ENCODE measurements at regions not wholly inside any gene's neighbourhood (a gene's known extent, or its start where the extent isn't known, plus 50 kb on each side); places are given as distances from the start of the nearest gene placed in this dataset.

DNA sequence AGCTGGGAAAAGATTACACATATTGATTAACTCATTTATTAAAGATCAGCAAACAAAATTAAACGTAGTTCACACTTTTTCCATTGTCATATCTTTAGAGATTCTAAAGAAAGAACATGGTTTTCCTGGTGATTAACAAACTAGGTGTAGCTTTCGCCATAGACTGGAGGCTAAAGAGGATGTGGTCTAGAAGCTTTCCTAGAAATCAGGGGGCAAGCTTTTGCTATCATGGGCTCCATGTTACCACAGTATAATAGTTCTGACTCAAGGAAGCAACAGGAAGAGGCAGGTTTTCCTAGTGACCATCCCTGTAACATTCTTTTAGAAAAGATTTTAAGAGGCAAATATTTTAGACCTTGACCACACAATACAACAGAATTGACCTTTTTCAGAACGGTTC is 232.7 kb downstream of the METTL4 start:
- DNase-seq, result no peak

DNA sequence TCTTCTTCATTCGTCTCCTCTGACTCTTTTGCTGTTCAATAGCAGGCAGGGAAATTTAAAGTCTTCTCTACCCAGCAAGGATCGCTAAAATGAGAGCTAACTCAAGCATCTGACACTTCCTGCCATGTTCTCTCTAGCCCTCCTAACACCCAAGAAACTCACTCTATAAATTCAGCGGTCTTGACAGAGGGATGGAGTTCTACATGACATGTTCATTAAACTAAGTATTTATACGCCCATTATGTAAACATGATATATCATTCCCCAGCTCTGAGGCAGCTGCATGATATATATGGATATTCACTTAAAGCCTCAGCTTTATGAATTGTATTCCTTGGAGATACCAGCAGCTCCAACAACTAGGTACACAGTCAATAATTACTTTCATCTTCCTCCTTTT is 231.0 kb downstream of the METTL4 start:
- DNase-seq, result no peak

DNA sequence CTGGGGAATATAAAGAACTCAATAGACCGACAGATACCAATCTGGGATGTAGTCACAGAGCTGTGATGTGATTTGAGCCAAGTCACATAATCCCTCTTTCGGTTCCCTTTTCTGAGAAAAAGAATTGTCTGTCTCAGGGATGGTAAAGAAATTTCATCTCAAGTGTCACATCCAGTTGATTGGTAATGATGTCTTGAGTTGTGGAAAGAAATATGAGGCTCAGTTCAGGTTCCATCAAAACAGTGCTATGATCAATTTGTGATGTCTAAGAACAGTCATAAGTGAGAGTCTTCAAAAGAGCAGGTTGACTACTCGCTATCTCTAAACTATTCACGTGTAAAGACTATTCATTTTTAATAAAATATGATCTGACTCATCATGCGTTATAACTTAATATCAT is 223.3 kb downstream of the METTL4 start:
- no peak for DNase-seq

DNA sequence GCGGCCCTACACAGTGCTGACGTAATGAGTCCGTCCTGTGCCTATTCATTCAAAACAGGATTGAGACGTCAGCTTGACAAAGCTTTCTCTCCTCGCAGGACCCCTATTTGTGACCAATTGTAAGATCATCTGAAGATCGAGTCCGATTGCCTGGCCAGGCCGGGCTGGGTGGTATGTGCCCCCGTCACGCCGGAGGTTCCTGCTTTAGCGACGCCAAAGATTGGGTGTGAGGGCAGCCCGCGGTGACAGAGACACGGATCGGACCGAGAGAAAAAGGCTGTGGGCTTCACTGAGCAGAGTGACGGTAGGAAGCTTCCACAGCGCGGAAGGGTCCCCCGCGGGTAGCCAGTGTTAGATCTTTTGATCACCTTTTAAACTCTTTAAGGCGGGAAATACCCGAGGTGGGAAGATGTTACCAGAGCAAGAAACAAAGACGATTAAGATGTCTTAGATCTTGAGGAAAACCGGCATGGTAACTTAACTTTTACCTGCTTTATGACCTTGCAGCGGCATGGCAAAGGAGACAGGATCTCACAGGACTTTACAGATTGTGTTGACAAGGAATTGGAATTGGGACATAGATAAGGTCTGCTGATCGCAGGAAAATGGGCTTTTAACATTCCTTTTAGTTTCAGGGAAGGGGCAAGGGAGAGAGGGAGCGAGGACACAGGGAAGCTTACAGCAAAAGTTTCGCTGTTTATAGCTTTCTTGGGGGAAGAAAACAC is 220.0 kb downstream of the METTL4 start:
- no peak for DNase-seq

DNA sequence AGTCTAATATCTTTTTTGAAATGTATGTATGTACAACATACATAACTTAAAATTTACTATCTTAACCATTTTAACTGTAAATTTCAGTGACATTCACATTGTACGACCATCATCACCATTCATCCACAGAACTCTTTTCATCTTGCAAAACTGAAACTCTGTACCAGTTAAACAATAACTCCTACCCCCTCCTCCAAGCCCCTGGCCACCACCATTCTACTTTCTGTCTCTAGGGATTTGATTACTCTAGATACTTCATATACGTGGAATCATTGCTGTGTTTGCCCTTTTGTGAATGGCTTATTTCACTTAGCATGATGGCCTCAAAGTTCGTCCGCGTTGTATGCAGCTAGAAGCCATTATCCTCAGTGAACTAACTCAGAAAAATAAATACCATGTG is 217.0 kb downstream of the METTL4 start:
- no peak for DNase-seq

DNA sequence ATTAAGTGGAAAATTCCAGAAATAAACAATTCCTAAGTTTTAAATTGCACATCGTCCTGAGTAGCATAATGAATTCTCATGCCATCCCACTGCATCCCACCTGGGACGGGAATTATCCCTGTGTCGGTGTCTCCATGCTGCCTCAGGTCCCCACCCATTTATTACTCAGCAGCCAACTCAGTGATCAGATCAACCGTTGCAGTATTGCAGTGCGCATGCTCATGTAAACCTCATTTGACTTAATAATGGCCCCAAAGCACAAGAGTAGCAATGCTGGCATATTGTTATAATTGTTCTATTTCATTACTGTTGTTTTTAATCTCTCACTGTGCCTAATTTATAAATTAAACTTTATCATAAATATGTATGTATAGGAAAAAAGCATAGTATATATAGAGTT is 214.4 kb downstream of the METTL4 start:
- DNase-seq, result no peak

DNA sequence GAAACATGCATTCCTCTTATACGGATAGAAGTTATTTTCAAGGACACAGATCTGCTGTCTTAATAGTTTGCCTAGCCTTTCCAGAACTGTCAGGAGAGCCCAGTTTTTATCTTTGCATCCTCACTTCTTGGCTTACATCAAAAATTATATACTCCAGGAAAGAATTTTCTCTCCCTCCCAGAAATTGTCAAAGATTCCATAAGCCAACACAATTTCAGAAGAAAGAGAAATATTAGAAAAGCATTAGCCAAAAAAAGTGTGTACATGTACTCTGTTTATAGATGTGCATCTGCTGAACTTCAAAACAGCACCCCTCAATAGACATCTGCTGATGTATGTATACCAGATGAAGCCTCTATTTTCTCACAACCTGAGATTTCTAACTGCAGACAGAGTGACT is 210.4 kb downstream of the METTL4 start:
- no peak for DNase-seq

DNA sequence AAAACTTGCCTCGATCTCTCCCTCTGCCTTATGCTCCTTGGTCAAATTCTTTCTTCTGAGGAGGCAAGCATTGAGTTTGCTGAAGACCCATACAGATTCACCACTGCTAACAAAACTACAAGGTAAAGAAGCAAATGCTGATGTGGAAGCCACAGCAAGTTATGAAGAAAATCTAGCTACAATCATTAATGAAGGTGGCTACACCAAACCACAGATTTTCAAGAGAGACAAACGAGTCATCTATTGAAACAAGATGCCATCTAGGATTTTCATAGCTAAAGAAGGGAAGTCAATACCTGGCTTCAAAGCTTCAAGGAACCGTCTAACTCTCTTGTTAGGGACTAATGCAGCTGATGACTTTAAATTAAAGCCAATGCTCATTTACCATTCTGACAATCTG is 203.2 kb downstream of the METTL4 start:
- DNase-seq, result no peak

DNA sequence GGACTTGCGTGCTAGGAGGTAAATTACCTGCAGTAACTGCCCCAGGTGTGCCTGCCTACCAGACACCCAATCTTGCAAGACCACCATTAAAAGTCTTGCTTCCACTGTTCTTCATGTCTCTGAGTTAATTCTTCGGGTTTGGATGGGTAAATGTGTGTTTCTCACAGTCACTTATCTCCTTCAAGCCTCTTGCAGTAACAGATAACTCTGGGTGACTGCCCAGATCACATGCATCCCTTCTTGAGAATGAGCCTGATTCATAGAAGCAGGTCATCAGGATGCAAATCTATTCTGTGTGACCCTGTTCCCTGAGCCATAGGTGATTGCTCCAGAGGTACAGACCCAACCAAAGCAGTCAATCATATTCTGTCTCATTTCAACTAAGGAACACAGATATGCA is 194.6 kb downstream of the METTL4 start:
- DNase-seq, result no peak

DNA sequence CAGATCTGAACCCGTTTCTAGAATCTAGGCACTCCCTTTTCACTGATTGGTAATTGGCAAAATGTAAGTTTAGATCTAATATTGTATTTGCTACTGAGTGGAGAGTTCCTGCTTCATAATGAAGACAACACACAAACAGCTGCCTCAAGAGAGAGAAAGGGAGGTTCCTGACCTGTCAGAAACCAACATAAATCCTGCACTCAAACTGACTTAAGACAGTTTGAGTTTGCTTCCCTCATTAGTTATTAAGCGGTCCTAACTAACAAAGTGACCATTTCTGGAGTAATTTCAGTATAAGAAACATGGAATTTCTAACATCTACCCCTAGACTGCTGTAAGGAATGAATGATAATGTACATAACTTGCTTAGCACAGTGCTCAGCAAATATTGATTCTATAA is 191.2 kb downstream of the METTL4 start:
- DNase-seq, result no peak

DNA sequence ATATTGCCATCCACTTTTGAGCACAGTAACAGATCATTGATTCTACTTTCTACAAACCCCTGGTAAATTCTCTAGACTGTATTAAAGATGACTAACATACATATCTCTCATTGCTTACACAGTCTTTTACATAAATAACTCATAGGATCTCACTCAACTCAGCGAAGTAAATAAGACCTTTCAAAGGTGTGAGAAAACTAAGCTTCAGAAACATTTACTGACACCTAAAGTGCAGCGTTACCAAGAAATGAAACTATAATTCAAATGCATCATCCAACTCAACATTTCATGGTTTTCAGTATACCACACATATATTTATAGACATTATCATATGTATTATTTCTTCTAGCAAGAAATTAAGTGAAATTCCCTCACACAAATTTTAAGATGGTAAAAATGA is 189.8 kb downstream of the METTL4 start:
- no peak for DNase-seq

DNA sequence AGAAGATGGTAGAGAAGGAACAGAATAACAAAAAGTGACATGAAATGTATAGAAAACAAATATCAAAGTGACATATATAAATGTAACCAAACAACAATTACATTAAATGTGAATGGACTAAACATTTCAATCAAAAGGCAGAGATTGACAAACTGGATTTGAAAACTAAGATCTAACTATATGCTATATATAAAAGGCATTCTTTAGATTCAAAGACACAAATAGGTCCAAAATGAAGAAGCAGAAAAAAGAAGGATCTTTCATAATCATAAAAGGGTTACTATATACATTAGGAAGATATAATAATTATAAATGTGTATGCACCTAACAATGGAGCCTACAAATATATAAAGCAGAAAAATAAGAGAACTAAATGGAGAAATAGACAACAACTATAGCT is 183.7 kb downstream of the METTL4 start:
- DNase-seq, result no peak

DNA sequence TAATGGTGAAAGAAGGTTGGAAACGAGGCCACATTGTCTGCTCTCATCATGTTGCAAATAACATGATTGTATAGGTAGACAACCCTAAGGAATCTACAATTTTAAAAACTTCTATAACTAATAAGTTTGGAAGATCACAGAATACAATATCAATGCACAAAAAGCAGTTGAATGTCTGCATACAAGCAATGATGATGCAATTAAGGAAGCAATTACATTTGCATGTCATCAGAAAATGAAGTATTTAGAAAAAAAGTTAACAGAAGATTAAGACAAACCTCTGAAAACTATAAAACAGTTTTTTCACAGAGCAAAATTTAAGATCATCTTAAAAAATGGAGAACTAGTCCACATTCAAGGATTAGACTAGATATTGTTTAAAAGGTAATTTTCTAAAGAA is 181.1 kb downstream of the METTL4 start:
- no peak for DNase-seq

DNA sequence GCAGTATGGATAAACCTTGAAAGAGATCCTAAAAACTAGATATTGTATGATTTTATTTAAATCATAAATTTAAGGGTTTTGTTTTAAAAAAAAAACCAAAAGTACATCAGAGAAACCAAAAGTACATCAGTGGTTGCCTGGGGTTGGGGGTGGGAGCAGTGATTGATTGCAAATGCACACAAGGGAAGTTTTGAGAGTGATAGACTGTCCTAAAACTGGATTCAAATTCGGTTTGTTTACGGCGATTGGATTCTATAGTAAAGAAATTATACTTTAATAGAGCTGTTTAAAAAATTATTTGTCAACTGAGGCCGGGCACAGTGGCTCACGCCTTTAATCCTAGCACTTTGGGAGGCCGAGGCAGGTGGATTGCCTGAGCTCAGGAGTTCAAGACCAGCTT is 179.8 kb downstream of the METTL4 start:
- DNase-seq, result no peak

DNA sequence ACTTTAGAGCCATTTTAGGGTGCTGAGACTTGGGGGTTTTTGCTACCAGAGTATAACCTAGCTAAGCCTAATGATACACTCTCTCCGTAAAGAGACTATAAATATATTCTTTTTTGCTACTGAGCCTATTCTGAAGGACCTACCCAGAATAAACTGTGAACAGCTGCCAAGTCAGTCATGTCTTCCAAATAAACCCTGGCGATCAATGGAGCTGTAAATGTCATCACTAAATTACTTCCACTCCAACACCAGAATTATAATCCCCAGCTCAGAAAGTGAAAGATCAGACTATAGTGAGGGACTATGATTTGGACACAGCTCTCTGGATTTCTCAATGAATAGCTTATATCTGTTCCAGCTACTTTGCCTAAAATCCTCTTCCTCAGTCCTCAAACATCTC is 178.9 kb downstream of the METTL4 start:
- no peak for DNase-seq

DNA sequence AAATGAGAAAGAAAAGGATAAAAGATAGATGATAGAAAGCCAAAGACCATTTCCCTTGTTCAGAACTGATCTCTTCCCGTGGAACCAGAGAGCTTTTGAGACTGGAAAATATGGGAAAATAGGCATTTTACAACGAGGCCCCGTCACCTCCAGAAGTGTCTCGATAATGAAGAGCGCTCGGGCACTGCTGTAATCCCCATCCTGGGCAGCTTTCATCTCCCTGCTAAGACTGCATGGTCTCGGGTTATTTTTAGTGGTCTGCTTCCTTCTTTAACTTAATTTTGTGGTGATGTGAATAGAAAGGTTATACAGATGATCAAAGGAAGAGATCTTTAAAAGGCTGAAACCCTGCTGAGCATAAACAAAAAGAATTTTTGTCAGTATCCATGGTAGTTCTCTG is 176.6 kb downstream of the METTL4 start:
- no peak for DNase-seq

DNA sequence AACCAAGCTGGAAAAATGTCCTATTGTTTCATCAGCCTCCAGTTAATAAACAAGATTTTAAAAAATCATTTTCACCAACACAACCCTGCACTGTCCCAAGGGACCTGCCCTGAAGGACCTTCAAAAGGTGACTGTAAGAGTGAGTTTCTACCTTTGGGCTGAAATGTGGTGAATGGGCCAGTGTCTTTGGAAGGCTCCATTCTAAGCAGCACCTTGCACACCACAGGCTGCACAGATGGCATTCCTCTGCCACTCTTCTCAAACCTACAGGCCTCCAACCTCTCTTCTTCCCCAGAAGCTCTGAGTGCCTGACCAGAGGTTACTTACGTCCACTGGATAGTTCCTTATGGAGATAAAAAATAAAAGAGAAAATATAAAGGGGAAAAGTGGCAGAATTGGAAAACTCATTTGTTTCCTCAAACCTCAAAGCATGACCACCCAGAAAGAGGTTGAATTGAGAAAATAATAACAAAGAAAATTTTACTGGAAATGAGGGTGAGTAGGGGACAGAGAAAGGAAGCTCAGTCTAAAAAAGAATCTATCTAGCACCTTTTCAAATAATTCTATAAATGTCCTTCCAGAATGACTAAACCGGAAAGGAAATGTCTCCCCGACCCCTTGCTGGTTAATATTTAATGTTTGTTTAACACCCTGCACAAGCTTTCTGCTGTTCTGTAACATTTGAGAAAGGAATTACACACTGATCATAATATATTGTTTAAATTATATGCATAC is 175.7 kb downstream of the METTL4 start:
- no peak for DNase-seq

DNA sequence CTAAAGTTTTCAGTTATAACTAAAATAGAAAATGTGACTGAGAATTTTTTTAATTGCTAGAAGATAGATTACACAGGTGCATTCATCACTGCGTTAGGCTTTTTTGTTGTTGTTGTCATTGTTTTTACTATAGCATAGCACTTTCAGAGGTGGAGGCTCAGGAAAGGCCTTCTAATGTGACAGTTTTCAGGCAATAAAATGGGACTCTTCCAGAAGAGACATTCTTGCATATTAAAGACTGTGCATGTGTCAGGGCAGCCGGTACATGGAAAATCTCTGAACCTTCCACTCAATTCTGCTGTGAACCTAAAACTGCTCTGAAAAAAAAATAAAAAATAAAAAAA is 175.2 kb downstream of the METTL4 start:
- no peak for DNase-seq

DNA sequence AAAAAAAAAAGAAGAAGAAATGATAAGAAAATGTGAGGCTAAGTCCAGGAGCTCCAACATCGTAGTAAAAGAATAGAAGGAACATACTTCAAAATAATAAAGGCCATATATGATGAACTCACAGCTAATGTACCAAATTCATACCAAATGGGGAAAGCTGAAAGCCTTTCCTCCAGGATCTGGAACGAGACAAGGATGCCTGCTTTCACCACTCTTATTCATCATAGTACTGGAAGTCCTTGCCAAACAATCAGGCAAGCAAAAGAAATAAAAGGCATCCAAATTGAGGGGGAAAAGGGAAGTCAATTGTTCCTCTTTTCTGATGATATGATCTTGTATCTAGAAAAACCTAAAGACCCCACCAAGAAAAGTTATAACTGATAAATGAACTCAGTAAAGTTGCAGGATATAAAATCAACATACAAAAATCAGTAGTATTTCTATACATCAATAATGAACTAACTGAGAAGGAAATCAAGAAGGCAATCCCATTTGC is 170.6 kb downstream of the METTL4 start:
- DNase-seq, result no peak

DNA sequence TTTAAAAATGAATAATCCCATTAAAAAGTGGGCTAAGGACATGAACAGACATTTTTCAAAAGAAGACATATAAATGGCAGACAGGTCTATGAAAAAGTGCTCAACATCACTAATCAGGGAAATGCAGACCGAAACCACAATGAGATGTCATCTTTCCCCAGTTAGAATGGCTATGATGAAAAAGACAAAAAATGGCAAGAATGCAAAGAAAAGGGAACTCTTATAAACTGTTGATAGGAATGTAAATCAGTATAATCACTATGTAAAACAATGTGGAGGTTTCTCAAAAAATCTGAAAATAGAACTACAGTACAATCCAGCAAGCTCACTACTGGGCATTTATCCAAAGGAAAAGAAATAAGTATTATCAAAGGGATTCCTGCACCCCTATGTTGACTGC is 169.2 kb downstream of the METTL4 start:
- no peak for DNase-seq

DNA sequence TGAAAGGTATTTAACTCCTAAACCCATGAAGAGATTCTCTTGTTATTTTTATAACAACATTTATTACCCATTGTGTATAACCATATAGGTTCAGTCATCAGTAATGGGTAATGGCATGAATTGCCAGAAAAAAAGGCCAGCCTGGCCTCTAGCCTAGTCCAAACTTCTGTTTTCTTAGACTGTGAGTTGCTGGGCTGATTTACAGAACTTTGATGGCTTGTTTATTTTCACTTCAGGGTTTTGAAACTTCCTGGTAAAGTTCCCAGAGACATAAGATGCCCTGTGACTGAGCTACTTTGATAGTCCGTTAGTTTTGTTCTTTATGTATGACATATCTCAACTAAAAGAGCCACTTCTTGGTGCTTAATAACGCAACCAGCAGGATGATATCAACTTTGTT is 164.8 kb downstream of the METTL4 start:
- DNase-seq, result no peak

DNA sequence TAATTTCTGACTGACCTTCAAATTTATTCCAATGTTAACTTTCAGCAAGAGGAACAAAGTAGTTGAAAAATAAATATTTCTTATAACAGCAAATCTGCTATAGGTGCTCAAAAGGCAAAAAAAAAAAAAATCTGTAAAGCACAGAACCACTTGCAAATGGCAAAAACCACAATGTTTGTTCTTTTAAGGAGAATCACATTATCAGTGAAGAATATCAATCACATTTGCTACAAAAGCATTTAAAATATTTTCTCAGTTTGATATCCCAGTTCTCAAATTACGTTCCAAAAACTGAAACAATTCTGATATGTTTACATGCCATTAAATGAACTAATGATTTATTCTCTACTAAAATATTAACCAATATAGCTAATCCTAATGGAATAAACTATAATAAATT is 163.3 kb downstream of the METTL4 start:
- no peak for DNase-seq

DNA sequence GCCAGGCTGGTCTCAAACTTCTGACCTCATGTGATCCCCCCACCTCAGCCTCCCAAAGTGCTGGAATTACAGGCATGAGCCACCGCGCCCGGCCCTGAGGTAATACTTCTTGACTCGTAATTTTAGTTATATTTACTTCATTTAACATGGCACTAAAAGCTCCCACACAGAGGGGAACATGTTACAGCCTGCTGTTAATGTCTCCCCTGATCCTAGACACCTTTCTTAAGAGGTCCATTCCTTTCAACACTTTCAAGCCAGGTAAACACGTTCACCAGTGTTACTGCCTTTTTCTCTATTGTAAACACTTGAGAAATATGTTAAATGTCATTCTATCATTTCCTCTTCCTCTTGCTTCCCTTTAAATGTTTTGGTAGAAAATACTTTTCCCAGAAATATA is 161.4 kb downstream of the METTL4 start:
- no peak for DNase-seq

DNA sequence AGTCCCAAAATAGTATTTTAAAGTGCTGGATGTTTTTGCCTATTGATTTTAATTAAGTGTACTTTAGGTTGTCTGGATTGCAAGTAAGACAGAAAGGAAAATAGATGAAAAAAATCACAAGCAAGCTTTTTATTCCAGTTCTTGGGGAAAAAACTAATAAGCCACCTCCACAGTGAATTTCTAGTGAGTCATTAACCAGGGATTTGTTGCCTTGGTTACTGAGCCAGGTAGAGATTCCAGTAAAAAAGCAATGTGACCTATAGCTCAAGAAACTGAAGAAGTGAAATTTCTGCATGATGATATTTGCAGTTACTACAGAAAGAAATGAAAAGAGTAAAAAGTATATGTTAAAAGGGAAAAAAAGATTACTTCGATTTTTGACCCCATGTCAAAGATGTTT is 160.6 kb downstream of the METTL4 start:
- no peak for DNase-seq

DNA sequence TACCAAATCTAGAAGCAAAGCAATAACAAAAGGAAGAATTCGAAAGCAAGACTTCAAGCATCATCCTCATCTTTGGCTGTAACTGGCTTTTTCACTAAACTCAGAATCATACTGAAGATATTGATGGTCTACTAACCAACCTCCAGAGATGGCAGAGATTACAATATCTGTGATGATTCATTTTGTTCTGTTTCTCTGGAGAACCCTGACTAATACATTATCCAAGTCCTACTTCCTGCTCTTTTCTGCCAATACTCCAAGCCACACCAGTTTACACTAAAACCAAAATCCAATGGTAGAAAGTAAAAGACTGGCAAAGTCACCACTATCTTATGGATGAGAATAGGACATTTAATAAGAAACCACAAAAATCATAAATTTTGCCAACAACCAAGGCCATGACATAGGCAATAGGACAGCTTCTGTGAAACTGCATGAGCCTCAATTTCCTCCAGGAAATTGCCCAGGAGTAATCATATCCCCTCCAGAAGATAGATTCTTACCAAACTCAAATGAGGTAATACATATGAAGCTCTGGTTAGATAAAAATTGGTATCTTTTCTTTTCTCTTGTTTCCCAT is 159.8 kb downstream of the METTL4 start:
- no peak for DNase-seq

Measured in NCI-H1105 (cell line).